A673 (cell line): ENCODE measurements at regions not wholly inside any gene's neighbourhood (a gene's known extent, or its start where the extent isn't known, plus 50 kb on each side); places are given as distances from the start of the nearest gene placed in this dataset.

Experiments used
- CTCF ChIP-seq: fragments of 300-800, 200-600 bp; sonication (generic); conservative IDR thresholded peaks from 2 replicates; pipeline ENCODE4 v1.5.1; 2017; ENCODE audit warnings: low read depth, mild to moderate bottlenecking, antibody characterized with exemption, low read length, moderate library complexity, mixed read lengths
- EZH2 ChIP-seq: fragments of 200-600 bp; sonication (generic); IDR thresholded peaks from 2 replicates; pipeline ENCODE4 v1.6.1; 2017; ENCODE audit warnings: borderline replicate concordance, low read depth, mild to moderate bottlenecking, mixed read lengths, antibody characterized with exemption, low read length; ENCODE audit not compliant: poor library complexity, severe bottlenecking

GRCh38 chr22:49664891-49665290 is 162.8 kb downstream of the BRD1 start:
- TF ChIP-seq CTCF: no peak
- no peak for TF ChIP-seq EZH2
